ENCODE measurements at regions not wholly inside any gene's neighbourhood (a gene's known extent, or its start where the extent isn't known, plus 50 kb on each side); places are given as distances from the start of the nearest gene placed in this dataset.
"Not testable (repeated sequence)": the region's sequence is repeated elsewhere in the genome, so short reads cannot be mapped to it uniquely, and the experiment has no call there.

DNA sequence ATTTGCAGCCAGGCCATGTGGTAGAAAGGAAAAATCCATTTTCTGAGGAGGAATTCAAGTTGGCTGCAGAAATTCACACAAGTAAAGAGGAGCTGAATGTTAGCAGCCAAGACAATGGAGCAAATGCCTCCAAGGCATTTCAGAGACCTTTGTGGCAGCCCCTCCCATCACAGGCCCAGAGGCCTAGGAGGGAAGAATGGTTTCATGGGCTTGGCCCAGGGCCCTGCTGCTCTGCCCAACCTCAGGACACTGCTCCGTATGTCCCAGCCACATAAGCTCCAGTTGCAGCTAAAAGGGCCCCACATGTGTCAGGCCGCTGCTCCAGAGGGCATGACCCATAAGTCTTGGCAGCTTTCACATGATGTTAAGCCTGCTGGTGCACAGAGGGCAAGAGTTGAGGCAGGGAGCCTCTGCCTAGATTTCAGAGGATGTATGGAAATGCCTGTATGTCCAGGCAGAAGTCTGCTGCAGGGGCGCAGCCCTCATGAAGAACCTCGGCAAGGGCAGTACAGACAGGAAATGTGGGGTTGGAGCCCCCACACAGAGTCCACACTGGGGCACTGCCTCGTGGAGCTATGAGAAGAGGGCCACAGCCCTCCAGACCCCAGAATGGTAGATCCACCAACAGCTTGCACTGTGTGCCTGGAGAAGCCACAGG lies 144.2 kb upstream of the EPB41L4A start:
- DNase-seq (ENCODE audit: low spot score) = no peak
- intact Hi-C loops (cut with DNase I) = no loop called here

DNA sequence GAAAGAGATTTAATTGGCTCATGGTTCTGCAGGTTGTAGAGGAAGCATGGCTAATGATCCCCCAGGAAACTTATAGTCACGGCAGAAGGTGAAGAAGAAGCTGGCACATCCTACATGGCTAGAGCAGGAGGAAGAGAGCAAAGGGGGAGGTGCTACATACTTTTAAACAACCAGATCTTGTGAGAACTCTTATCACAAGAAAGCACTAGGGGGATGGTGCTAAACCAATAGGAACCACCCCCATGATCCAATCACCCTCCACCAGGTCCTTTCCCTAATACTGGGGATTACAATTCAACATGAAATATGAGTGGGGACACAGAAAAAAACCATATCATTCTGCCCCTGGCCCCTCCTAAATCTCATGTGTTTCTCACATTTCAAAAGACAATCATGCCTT lies 147.2 kb upstream of the EPB41L4A start:
- no peak for DNase-seq (ENCODE audit: low spot score)
- intact Hi-C loops (cut with DNase I) = no loop called here

GRCh38 chr5:112569596-112569995 lies 150.5 kb upstream of the EPB41L4A start:
- intact Hi-C loops (cut with DNase I) = no loop called here
- no peak for DNase-seq (ENCODE audit: low spot score)

GRCh38 chr5:112570708-112571444 lies 151.8 kb upstream of the EPB41L4A start:
- intact Hi-C loops (cut with DNase I) = no loop called here
- no peak for DNase-seq (ENCODE audit: low spot score)

DNA sequence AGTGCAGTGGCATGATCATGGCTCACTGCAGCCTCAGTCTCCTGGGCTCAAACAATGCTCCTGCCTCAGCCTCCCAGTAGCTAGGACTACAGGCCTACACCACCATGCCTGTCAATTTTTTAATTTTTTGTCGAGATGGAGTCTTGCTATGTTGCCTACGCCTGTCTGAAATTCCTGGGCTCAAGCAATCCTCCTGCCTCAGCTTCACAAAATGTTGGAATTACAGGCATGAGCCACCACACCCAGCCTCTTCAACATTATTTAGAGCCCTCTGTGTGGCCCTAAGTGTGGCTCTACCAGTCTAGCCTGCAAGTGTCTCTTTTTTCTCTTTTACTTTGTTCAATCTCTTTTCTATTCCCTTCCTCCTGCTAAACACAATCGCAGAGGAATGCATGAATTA lies 154.4 kb upstream of the EPB41L4A start:
- intact Hi-C loops (cut with DNase I) = no loop called here
- no peak for DNase-seq (ENCODE audit: low spot score)

DNA sequence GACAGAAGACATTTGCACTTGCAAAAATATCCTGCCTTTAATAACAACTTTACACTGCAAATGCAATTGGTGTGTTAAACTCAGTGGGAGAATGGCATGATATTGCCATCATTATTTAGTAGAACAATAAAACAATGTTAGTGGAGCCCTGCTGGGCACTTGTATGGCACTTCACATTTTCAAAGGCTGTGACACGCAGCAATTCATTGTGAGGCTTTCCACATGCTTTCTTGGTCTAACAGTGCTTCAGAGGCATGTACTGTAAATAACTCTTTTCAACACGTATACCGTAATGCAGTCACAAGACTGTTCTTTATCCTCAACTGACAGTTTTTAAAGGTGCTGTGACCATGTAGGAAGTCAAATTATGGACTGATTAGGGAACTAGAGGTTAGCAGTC lies 155.5 kb upstream of the EPB41L4A start:
- intact Hi-C loops (cut with DNase I) = no loop called here
- no peak for DNase-seq (ENCODE audit: low spot score)

GRCh38 chr5:112576298-112576925 lies 157.3 kb upstream of the EPB41L4A start:
- no peak for DNase-seq (ENCODE audit: low spot score)

DNA sequence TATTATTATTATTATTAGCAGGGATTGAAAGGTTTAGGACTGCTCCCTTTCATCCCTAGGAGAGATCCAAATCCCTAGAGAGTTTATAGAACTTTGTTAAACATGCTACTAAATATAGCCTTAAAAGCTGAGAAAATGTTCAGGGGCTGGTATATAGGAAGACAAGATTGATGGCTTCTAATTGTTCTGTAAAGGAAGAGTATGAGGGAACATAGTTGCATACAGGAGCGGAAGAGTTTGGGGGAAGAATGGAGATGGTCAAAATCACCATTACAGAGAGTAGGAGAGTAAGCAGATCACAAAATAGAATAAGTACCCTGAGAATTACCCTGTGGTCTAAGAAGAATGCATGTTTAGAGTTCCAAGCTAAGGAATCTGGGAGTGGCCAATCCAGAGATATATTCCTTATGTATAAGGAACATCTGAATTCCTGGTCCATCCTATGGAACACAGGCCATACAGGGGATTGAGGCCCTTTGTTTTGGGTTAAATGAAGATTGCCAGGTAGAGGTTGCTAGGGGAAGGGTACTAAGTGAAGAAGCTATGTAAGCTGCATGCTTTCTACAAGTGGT lies 158.0 kb upstream of the APC start:
- intact Hi-C loops (cut with DNase I) = no loop called here
- DNase-seq (ENCODE audit: low spot score) = no peak

More at GRCh38 chr5:112576298-112576925, 157.3 kb upstream of the EPB41L4A start:
- intact Hi-C loops (cut with DNase I) = no loop called here

DNA sequence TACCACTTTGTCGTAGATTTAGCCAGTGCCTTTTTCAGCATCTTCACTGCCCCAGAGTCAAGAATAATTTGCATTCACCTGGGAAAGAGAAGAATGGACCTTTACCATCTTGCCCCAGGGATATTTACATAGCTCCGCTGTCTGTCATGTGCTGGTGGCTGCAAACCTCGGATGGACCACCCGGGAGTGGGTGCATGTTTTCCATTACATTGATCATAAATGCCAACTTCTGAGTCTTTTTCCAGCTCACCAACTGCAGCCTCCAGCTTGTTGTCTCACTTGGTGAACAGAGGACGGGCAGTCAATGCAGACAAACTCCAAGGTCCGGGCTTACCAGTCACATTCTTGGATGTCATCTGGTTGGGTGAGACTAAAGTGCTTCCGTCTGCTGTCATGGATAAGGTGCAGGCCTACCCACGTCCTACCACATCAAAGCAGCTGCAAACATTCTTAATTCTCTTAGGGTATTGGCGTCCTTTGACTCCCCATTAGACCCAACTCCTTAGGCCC lies 155.8 kb upstream of the APC start:
- intact Hi-C loops (cut with DNase I) = no loop called here
- DNase-seq (ENCODE audit: low spot score) = no peak

GRCh38 chr5:112583166-112583565 lies 154.5 kb upstream of the APC start:
- DNase-seq (ENCODE audit: low spot score) = no peak
- intact Hi-C loops (cut with DNase I) = no loop called here

- no peak for DNase-seq (ENCODE audit: low spot score)
- intact Hi-C loops (cut with DNase I) = no loop called here
Observed at GRCh38 chr5:112584781-112585180, 152.9 kb upstream of the APC start.

DNA sequence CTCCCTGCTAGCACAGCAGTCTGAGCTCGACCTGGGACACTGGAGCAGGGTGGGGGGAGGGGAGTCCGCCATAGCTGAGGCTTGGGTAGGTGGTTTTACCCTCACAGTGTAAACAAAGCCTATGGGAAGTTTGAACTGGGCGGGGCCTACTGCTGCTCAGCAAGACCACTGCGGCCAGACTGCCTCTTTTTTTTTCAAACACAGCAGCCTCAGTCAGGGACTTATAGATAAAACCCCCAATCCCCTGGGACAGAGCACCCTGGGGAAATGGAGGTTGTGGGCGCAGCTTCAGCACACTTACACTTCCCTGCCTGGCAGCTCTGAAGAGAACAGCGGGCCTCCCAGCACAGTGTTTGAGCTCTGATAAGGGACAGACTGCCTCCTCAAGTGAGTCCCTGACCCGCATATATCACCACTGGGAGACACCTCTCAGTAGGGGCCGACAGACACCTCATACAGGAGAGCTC lies 151.1 kb upstream of the APC start:
- DNase-seq (ENCODE audit: low spot score) = no peak
- intact Hi-C loops (cut with DNase I) = no loop called here

DNA sequence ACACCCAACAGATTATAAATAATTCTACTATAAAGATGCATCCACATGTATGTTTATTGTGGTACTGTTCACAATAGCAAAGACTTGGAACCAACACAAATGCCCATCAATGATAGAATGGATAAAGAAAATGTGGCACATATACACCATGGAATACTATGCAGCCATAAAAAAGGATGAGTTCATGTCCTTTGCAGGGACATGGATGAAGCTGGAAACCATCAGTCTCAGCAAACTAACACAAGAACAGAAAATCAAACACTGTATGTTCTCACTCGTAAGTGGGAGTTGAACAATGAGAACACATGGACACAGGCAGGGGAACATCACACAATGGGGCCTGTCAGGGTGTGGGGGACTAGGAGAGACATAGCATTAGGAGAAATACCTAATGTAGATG lies 146.8 kb upstream of the APC start:
- intact Hi-C loops (cut with DNase I); DNase-seq (ENCODE audit: low spot score): not testable (repeated sequence)

GRCh38 chr5:112594095-112594850 lies 143.4 kb upstream of the APC start:
- no peak for DNase-seq (ENCODE audit: low spot score)
- intact Hi-C loops (cut with DNase I) = no loop called here

DNA sequence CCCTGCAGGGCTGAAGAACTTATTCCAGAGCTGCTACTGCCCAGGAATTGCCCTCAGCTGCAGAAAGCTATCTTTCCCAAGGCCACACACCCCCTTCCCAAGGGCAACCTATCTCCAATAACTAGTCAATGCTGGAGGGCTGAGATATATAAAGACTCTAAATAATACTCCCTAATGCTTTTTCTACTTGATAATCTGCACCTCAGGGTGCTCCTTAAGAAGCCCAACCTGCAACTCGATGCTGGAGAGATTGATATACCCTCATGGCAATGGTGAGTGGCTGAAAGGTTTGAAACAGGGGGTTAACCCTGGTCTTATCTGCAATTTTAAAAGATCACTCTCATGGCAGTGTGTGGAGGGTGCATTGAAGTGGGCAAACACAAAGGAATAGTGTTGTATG lies 142.7 kb upstream of the APC start:
- DNase-seq (ENCODE audit: low spot score) = no peak

GRCh38 chr5:112597831-112598230 lies 139.9 kb upstream of the APC start:
- intact Hi-C loops (cut with DNase I) = no loop called here
- DNase-seq (ENCODE audit: low spot score) = no peak

More for the DNA sequence above, 142.7 kb upstream of the APC start:
- intact Hi-C loops (cut with DNase I) = no loop called here

GRCh38 chr5:112600510-112600909 lies 137.2 kb upstream of the APC start:
- DNase-seq (ENCODE audit: low spot score); intact Hi-C loops (cut with DNase I): not testable (repeated sequence)

DNA sequence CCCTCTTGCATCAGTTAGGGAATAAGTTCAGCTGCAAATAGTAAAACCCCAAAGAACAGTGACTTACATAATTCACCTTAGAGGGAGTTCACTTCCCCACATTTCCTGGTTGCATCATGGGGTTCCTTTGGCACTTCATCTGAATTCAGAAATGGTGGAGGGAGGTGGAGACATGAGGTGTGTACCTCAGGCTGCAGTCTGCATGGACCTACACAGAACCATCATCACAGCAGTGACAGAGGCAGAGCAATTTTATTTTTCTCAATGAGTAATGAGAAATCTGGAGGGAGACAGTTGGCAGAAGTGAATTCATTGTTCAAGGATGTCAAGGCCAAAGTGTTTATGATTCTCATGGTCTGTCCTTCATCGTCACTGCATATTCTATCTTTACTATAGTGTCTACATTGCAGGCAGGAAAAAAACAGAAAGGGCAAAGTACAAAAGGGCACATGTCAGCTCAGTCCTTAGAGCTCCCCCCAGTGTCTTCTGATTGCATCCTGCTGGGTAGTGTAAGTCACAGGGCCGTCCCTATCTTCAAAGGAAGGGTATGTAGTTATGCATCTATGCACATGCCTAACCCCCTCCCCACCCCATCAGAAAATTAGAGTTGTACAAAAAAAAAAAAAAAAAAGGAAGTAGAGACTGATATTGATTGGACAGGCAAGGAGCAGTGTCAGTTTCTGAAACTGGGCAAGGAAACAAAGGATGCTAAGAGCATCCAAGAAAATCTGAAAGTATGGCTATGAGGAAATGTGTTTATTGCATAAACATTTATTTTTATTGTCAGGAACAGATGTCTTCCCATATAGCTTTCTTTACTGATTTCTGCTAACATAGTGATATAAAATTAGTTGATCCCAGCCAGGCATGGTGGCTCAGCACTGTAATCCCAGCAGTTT lies 132.7 kb upstream of the APC start:
- DNase-seq (ENCODE audit: low spot score) = no peak
- intact Hi-C loops (cut with DNase I) = loop anchor here in 1 of 2 donors (5.0 kb wide), 1 partner anchor 842 kb away; no protein-coding TSS in a partner anchor

Measured in posterior vena cava (tissue), 2 donors.